ENCODE measurements at regions not wholly inside any gene's neighbourhood (a gene's known extent, or its start where the extent isn't known, plus 50 kb on each side); places are given as distances from the start of the nearest gene placed in this dataset.

GRCh38 chr5:171644536-171644935 lies 141.1 kb upstream of the SMIM23 start:
- DNase-seq (ENCODE audit: low spot score), result no peak
- no peak for TF ChIP-seq CTCF (IDR thresholded peaks at IDR 0.05)
- H3K4me3 ChIP-seq, result no peak overlapping the region
- no peak overlapping the region for H3K27ac ChIP-seq

GRCh38 chr5:171646102-171647042 lies 139.2 kb upstream of the SMIM23 start:
- Histone ChIP-seq H3K27ac (no peak overlapping the region), H3K4me3 (no peak overlapping the region)
- peak; percentile 55 for DNase-seq (ENCODE audit: low spot score)
- no peak for TF ChIP-seq CTCF (IDR thresholded peaks at IDR 0.05)

GRCh38 chr5:171647043-171647903 lies 138.3 kb upstream of the SMIM23 start:
- peak; percentile 53 for DNase-seq (ENCODE audit: low spot score)
- TF ChIP-seq CTCF (IDR thresholded peaks at IDR 0.05), result no peak
- no peak overlapping the region for H3K4me3 ChIP-seq
- H3K27ac ChIP-seq, result no peak overlapping the region

GRCh38 chr5:171647904-171648260 lies 137.7 kb upstream of the SMIM23 start:
- TF ChIP-seq CTCF (IDR thresholded peaks at IDR 0.05), result no peak
- no peak overlapping the region for H3K27ac ChIP-seq
- H3K4me3 ChIP-seq, result no peak overlapping the region
- no peak for DNase-seq (ENCODE audit: low spot score)

GRCh38 chr5:171648279-171649074 lies 137.1 kb upstream of the SMIM23 start:
- Histone ChIP-seq H3K27ac (no peak overlapping the region), H3K4me3 (no peak overlapping the region)
- DNase-seq (ENCODE audit: low spot score), result no peak
- TF ChIP-seq CTCF (IDR thresholded peaks at IDR 0.05), result no peak

- no peak for TF ChIP-seq CTCF (IDR thresholded peaks at IDR 0.05)
- no peak for DNase-seq (ENCODE audit: low spot score)
Observed at GRCh38 chr5:171649075-171649401, 136.6 kb upstream of the SMIM23 start.

More at GRCh38 chr5:171649075-171649401, 136.6 kb upstream of the SMIM23 start:
- no peak overlapping the region for H3K27ac ChIP-seq
- H3K4me3 ChIP-seq, result no peak overlapping the region

All from coronary artery (tissue), 2 donors.